TTC549 (cell line): ENCODE measurements at regions not wholly inside any gene's neighbourhood (a gene's known extent, or its start where the extent isn't known, plus 50 kb on each side); places are given as distances from the start of the nearest gene placed in this dataset.

ENCODE experiments used
- FAIRE-seq: peaks from 2 replicates; lab custom pipeline; 2012; peaks lifted over from hg19 to GRCh38; lab: Jason Lieb, UNC

GRCh38 chr4:178415925-178416324, 973.7 kb upstream of the AGA start:
- FAIRE-seq, result no peak

GRCh38 chr4:178423366-178423765, 981.1 kb upstream of the AGA start:
- FAIRE-seq, result no peak

DNA sequence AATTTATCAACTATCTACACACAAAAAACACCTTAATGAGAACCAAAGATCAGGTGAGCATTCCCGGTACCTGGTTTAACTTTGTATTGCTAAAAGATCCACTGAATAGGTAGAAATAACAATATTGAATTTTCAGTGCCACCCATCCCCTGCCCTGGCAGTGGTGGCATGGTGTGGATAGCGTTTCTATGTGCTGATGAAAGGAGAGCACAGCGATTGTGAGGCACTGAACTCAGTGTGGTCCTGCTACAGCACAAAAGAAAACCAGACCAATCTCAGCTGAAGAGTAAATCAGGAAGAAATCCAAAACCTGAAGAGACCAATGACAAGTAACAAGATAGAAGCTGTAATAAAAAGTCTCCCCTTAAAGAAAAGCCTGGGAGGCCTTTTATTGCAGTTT, 984.6 kb upstream of the AGA start:
- no peak for FAIRE-seq

DNA sequence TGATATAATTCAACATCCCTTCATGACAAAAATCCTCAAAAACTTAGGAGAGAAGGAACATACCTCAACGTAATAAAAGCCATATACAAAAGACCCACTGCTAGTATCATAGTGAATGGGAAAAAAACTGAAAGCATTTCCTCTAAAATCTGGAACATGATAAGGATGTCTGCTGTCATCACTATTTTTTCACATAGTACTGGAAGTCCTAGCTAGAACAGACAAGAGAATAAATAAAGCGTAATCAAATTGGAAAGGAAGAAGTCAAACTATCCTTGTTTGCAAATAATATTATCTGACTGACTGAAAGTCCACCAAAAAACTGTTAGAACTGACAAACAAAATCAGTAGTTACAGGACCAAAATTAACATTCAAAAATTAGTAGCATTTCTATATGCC, 985.4 kb upstream of the AGA start:
- no peak for FAIRE-seq

DNA sequence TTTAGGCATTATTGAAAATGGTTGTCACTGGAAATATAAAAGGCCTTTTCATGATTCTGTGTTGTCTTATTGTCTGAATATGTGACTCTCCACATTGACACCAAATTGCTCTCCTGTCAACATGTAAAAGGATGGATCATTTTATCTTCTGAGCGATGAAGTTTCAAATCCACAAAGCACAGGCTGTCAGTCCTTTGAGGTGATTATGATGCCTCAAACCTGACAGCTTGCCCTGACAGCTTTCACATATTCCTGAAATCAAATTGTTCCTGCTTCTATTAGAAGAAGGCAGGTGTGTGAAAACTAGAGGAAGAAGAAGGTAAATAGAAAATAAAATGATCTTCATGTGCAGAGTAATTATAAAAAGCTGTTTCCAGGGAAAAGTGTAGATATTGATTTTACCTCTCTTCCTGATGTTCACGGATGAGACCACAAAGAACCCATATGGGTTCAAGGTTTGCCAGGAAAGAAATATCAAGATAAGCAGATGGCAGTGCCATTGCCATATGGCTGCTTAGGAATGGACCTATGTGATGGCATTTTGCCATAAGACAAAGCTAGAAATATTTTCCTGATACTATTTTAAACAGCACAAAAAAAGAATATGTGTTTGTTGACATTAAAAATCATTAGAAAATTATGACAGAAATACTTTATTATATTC, 1006.3 kb upstream of the AGA start:
- no peak for FAIRE-seq

DNA sequence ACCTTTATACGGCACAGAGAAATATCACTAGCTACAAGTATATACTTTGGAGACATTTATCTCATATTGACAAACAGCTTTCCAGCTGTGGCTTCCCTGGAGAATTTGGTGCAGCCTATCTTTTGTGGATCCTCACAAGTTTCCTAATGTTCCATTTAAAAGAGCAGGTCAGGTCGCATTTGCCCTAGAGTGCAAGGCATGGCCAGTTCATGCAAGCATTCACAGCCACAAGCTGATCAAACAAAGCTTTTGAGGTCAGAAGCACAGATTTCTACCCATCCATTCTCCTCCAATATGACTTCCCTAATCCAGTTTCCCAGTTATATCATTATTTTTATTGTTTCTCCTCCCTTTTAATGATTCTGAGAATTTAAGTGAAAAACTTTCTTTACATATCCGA, 1008.4 kb upstream of the AGA start:
- no peak for FAIRE-seq

DNA sequence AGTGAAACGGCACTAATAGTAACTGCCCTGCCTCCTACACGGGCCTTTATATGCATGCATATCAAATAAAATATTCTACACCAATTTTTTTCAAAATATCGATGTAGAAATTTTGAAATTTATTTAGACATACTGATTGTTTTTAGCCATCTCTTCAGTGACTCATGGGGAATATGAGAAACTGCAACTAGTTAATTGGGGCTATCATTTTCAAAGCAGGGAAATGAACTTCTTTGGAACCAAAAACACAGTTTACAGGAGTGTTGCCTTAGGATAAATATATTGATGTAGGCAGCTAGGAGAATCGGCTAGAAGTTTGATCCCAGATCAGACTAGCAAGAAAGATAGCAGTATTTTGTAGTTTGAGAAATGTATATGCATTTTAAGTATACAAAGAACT, 1010.8 kb upstream of the AGA start:
- FAIRE-seq, result no peak

DNA sequence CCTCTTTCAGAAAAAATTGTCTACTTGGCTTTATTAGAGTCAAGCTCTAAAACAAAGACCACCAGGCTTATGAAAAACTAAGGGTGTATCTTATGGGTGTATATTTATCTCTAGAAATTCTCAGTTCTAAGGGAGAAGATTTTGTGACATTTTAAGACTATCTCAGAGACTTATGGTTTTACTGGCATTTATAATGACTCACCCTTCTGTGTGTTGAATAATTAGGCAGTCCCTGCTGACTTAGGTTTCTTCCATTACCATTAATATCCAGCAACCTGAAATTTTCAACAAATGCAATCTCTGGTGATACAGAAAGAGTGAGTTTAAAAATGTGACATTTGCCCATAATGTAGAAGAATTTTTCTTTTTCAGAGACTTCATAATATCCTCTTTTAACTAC, 1015.0 kb upstream of the AGA start:
- FAIRE-seq, result no peak

DNA sequence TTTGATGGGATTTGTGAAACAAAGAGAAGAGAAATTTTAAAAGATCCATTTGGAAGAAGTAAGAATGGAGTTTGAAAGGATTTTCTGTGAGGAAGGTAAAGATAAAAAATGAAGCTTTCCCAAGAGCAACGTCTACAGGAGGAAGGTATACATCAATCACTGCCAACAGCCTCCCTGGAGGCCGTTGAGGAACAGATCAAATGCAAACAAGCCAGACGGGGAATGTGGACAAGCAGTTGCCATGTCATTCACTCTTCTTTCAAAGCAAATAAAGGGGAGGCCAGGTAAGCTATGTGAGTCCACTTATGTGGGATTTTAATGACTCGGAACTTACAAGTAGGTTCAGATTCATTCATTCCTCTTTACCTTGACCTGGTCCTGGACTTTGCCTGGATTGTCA, 1020.5 kb upstream of the AGA start:
- no peak for FAIRE-seq

- no peak for FAIRE-seq
Measured at GRCh38 chr4:178463747-178464146, 1021.5 kb upstream of the AGA start.

DNA sequence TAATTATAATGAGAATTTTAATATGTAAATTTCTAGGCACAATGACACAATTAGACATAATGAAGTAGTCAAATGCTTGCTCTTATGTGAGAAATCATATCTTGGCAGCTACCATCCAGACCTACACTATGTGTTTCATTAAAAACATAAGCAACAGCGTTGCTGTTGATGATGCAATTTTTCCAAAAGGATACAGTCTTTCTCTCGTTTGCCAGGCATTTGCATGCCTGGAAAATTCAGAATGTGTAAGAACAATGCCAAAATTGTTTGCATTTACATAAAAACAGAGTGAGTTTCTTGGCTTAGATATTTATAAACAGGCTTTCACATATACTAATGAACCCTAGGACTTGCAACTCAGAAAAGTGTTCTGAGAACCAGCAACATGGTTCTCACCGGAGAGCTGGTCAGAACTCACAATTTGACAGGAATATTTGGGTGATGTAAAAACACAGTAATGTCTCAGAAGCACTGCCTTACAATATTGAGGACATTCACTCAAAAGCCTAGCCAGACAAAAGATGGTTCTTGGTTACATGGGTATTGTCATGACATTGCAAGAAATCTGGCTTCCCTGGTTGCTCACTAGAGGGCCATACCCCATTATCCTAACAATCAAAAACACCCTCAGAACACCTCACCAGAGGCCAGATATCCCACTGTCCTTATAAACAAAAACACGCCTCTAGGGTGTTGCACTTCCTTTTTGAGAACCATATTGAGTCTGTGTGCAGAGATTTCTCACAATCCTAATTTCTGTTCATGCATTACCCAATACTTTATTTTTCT, 1029.0 kb upstream of the AGA start:
- FAIRE-seq, result no peak

- FAIRE-seq, result no peak
Measured at GRCh38 chr4:178471994-178472393, 1029.8 kb upstream of the AGA start.

- FAIRE-seq, result no peak
Measured at GRCh38 chr4:178480105-178480504, 1037.9 kb upstream of the AGA start.

- FAIRE-seq, result no peak
Measured at GRCh38 chr4:178480881-178481280, 1038.6 kb upstream of the AGA start.

GRCh38 chr4:178481564-178481963, 1039.3 kb upstream of the AGA start:
- FAIRE-seq, result no peak

DNA sequence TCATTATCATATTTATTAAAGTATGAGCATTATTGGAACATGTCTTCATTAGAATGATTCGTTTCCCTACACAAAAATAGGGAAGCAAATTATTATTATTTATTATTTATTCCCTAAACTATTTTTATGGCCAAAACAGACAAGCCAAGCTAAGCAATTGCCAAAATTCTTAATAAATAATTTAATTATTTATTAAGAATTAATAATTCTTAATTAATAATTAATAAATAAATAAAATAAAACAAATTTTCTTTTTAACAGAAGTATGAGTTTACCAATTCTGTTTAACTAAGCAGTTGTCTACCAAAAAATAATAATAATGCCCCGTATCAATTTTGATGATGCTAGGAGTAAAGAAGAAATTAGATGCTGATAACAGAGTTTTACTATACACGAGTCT, 1080.8 kb upstream of the AGA start:
- no peak for FAIRE-seq

- FAIRE-seq, result no peak
Measured at GRCh38 chr4:178535939-178536579, 1093.8 kb upstream of the AGA start.

DNA sequence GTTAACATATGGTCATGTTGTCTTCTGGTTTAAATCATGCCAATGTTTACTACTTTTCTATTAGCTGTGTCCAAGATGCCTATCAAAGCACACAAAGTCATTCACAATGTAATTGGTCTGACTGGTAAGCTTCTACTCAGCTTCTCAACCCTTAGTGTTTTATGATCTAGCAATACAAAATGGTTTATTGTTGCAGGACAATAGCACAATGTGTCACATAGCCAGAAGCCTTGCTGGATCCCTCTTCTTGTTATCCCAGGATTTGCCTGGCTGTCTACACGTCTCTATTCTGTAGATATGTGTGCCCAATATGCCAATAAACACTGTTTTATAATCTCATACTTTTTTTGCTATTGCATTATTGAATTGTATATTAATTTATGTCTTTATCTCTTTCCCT, 1111.0 kb upstream of the AGA start:
- FAIRE-seq, result no peak

DNA sequence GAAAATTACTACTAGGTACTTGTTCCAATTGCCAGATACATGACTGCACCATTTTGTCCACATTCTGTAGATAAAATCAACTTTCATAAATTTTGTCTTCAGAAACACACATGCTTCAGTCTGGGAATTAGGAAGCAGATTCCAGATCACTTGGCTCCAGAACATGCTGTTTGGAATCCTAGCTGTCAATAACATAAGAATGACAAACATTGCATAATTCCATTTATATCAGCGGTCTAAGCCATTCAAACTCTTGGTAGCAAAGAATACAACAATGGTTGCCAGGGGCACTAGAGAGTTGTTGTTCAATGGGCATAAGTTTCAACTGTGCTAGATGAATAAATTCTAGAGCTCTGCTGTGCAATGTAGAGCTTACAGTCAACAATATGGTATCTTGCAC, 1112.1 kb upstream of the AGA start:
- no peak for FAIRE-seq

- no peak for FAIRE-seq
Measured at GRCh38 chr4:178556796-178557195, 1114.6 kb upstream of the AGA start.

DNA sequence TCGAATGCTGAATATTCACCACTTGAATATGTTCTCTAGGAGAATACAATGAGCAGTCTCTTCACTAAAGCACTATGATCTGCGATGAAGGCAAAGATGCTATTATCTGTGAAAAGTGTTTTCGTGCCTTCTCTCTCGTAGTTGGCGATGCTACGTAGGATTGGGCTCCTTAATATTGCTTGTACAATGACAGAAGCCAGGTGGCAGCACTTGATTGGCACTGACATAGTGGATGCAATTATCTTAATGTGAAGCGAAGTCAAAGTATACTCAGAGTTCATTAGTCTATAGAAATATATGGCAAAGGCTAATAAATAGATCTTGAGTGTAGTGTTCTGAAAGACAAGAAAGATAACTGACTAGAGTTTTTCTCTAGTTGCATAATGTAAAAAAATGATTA, 1135.7 kb upstream of the AGA start:
- FAIRE-seq, result no peak

GRCh38 chr4:178595500-178596138, 1153.4 kb upstream of the AGA start:
- no peak for FAIRE-seq

- FAIRE-seq, result no peak
Measured at GRCh38 chr4:178598672-178599071, 1156.4 kb upstream of the AGA start.
